AG08396 (cell line): ENCODE measurements at regions not wholly inside any gene's neighbourhood (a gene's known extent, or its start where the extent isn't known, plus 50 kb on each side); places are given as distances from the start of the nearest gene placed in this dataset.

Experiments used
- DNase-seq: peaks from one replicate; pipeline ENCODE4 v3.0.0; 2012; ENCODE audit warnings: low spot score, mixed read lengths

GRCh38 chr9:26058111-26058895 lies 380.1 kb upstream of the TUSC1 start:
- no peak for DNase-seq

- no peak for DNase-seq
Measured at GRCh38 chr9:26057050-26057449, 378.8 kb upstream of the TUSC1 start.

GRCh38 chr9:26054600-26055520 lies 376.6 kb upstream of the TUSC1 start:
- DNase-seq, result no peak

- DNase-seq, result no peak
Measured at GRCh38 chr9:26053954-26054353, 375.7 kb upstream of the TUSC1 start.

GRCh38 chr9:26043431-26043830 lies 365.2 kb upstream of the TUSC1 start:
- no peak for DNase-seq

- DNase-seq, result no peak
Measured at GRCh38 chr9:26034786-26035185, 356.5 kb upstream of the TUSC1 start.

GRCh38 chr9:26033336-26033735 lies 355.1 kb upstream of the TUSC1 start:
- DNase-seq, result no peak

GRCh38 chr9:26026423-26027100 lies 348.3 kb upstream of the TUSC1 start:
- no peak for DNase-seq

- no peak for DNase-seq
Measured at GRCh38 chr9:26013199-26013598, 335.0 kb upstream of the TUSC1 start.

- no peak for DNase-seq
Measured at GRCh38 chr9:26012797-26013196, 334.6 kb upstream of the TUSC1 start.

GRCh38 chr9:25994605-25995004 lies 316.4 kb upstream of the TUSC1 start:
- DNase-seq, result no peak

- DNase-seq, result no peak
Measured at GRCh38 chr9:25990376-25990775, 312.1 kb upstream of the TUSC1 start.

GRCh38 chr9:25975667-25976066 lies 297.4 kb upstream of the TUSC1 start:
- DNase-seq, result no peak

- DNase-seq, result peak; percentile 21
Measured at GRCh38 chr9:25964239-25964638, 286.0 kb upstream of the TUSC1 start.

- DNase-seq, result no peak
Measured at GRCh38 chr9:25960178-25960577, 281.9 kb upstream of the TUSC1 start.

- no peak for DNase-seq
Measured at GRCh38 chr9:25954209-25954608, 276.0 kb upstream of the TUSC1 start.

GRCh38 chr9:25948182-25948581 lies 269.9 kb upstream of the TUSC1 start:
- no peak for DNase-seq

- no peak for DNase-seq
Measured at GRCh38 chr9:25939126-25939525, 260.9 kb upstream of the TUSC1 start.

- no peak for DNase-seq
Measured at GRCh38 chr9:25936031-25936430, 257.8 kb upstream of the TUSC1 start.

- no peak for DNase-seq
Measured at GRCh38 chr9:25935188-25935587, 256.9 kb upstream of the TUSC1 start.

- no peak for DNase-seq
Measured at GRCh38 chr9:25918761-25919160, 240.5 kb upstream of the TUSC1 start.

- no peak for DNase-seq
Measured at GRCh38 chr9:25917731-25918362, 239.6 kb upstream of the TUSC1 start.
